A549 (cell line): ENCODE measurements at regions not wholly inside any gene's neighbourhood (a gene's known extent, or its start where the extent isn't known, plus 50 kb on each side); places are given as distances from the start of the nearest gene placed in this dataset.

Experiments used
- CTCF ChIP-seq: fragments of >200 bp; sonication (Bioruptor Twin); formaldehyde crosslinking; IDR thresholded peaks from 3 replicates; pipeline ENCODE4 v1.5.1; 2016
- ESRRA ChIP-seq: fragments of 150-350 bp; IDR thresholded peaks from 2 replicates; pipeline ENCODE4 v1.6.1; 2014; ENCODE audit warnings: mild to moderate bottlenecking, low read length, borderline replicate concordance
- NR3C1 ChIP-seq: fragments of >200 bp; sonication (Bioruptor Twin); formaldehyde crosslinking; IDR thresholded peaks from 3 replicates; pipeline ENCODE4 v1.6.1; 2017

GRCh38 chr10:24120646-24121045 is 88.3 kb upstream of the KIAA1217 start:
- no peak for TF ChIP-seq CTCF
- no peak for TF ChIP-seq NR3C1
- TF ChIP-seq ESRRA, result no peak
